ENCODE measurements at regions not wholly inside any gene's neighbourhood (a gene's known extent, or its start where the extent isn't known, plus 50 kb on each side); places are given as distances from the start of the nearest gene placed in this dataset.

DNA sequence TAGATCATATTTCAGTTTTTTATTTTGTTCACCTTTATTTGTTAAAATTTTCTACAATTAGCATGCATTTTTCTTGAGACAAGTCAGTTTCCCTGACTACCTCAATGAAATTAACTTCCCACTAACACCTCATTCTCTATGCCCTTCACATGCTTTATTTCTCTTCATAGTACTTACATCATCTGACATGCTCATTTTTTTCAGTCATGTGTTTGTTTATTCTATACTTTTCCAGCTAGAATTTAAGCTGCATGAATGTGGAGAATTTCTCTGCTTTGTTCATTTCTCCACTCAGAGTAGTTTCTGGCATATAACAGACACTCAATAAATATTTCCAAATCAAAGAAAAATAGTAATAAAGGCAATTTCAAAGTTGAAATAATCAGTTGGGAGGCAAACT, 78.9 kb upstream of the SCN7A start:
- Mint-ChIP-seq H3K9me3 (no peaks in the 10 kb centered on the region), H3K4me1 (ENCODE audit: low read depth) (no peaks in the 10 kb centered on the region), H3K4me3 (no peak overlapping the region), H3K36me3 (no peaks in the 10 kb centered on the region), H3K27me3 (no peaks in the 10 kb centered on the region), H3K27ac (no peak overlapping the region)
- DNase-seq = no peak
- POLR2A ChIA-PET = no interaction called here
- CTCF ChIA-PET = interaction anchor here (0.6 kb wide), 1 partner anchor 405 kb away, joined by 3 read pairs; no protein-coding TSS in a partner anchor
- intact Hi-C loops (cut with micrococcal nuclease) = no loop called here

DNA sequence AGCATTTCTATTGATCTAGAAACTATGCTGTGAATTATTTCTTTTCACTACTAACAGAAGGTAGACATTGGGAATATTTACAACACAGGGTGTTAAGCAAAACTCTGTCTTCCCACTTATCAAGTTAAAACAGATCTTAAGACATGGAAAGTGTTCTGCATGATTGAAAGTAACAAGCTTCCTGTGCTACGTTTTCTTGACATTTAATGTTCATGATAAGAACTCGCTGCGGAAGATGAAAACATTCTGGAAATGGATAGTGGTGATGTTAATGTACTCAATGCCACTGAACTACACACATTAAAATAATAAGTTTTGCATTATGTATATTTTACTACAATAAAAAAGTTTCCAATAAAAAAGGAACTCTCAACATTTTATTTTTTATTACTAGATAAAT, 74.4 kb upstream of the SCN7A start:
- intact Hi-C loops (cut with micrococcal nuclease) = no loop called here
- H3K27me3 Mint-ChIP-seq = peaks cover 2% of the 10 kb centered on the region
- CTCF ChIA-PET = interaction anchor here (0.5 to 0.6 kb wide), 2 partner anchors 299 to 1282 kb away, joined by 3 read pairs; no protein-coding TSS in a partner anchor
- POLR2A ChIA-PET = no interaction called here
- DNase-seq = no peak
- no peak overlapping the region for H3K4me3 Mint-ChIP-seq
- H3K9me3 Mint-ChIP-seq = no peaks in the 10 kb centered on the region
- H3K4me1 Mint-ChIP-seq (ENCODE audit: low read depth) = no peaks in the 10 kb centered on the region
- H3K36me3 Mint-ChIP-seq = no peaks in the 10 kb centered on the region
- no peak overlapping the region for H3K27ac Mint-ChIP-seq

DNA sequence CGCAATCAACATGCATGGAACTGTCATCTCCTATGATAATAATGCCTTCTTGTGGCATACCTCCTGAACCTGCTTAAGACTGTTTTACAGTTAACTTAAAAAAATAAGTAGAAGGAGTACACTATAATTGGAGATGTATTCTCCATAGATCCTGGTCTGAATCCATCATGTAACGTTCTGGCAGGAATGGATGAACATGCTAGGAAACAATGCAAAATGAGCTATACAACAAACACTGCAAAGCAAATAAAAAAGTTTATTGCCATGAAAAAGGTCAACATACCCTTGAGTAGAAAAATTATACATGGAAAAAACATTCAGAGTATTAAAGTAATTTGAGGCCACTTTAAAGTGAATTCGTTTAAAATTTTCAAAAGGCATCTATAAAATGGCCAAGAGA, 71.5 kb upstream of the SCN7A start:
- DNase-seq = no peak
- H3K27me3 Mint-ChIP-seq = peaks cover 2% of the 10 kb centered on the region
- H3K27ac Mint-ChIP-seq = no peak overlapping the region
- no peaks in the 10 kb centered on the region for H3K4me1 Mint-ChIP-seq (ENCODE audit: low read depth)
- POLR2A ChIA-PET = no interaction called here
- H3K36me3 Mint-ChIP-seq = no peaks in the 10 kb centered on the region
- intact Hi-C loops (cut with micrococcal nuclease) = no loop called here
- H3K4me3 Mint-ChIP-seq = no peak overlapping the region
- CTCF ChIA-PET = no interaction called here
- no peaks in the 10 kb centered on the region for H3K9me3 Mint-ChIP-seq

DNA sequence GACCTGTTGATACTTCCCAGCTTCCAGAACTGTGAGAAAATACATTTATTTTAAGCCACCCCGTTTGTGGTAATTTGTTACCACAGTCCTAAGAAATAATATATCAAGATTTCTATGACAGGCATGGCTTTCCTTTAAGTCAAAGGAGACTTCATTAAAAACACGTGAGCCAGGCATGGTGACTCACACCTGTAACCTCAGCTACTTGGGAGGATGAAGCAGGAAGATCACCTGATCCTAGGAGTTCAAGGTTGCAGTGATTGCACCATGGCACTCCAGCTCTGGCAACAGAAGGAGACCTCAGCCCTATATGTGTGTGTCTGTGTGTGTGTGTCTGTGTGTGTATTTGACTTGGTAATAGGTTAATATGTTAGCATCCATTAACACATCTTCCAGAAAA, 69.8 kb upstream of the SCN7A start:
- Mint-ChIP-seq H3K4me1 (ENCODE audit: low read depth) (no peaks in the 10 kb centered on the region), H3K36me3 (no peaks in the 10 kb centered on the region), H3K9me3 (no peaks in the 10 kb centered on the region), H3K4me3 (no peak overlapping the region), H3K27me3 (peaks cover 2% of the 10 kb centered on the region), H3K27ac (no peak overlapping the region)
- intact Hi-C loops (cut with micrococcal nuclease) = no loop called here
- DNase-seq = no peak
- ChIA-PET POLR2A (no interaction called here), CTCF (no interaction called here)

DNA sequence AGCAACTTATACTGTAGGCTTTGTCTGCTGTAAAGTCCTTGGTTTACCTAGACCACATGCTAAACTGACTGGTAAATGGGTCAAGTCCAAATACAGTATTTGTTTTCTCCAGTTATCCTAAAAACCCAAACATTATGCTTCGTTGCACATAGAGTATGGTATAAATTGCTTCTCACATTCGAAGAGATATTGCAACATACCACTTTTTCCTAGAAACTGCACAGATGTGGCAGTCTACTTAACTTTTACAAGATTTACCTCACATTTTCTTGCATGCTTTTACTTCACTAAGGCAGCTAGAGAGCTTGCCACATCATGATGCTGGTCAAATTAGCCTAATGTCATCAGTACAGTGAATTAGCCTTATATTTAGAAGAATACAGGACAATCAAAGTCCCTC, 66.0 kb upstream of the SCN7A start:
- ChIA-PET POLR2A (no interaction called here), CTCF (no interaction called here)
- Mint-ChIP-seq H3K4me3 (no peak overlapping the region), H3K9me3 (no peaks in the 10 kb centered on the region), H3K27me3 (peaks cover 2% of the 10 kb centered on the region), H3K27ac (no peak overlapping the region), H3K36me3 (no peaks in the 10 kb centered on the region), H3K4me1 (ENCODE audit: low read depth) (no peaks in the 10 kb centered on the region)
- intact Hi-C loops (cut with micrococcal nuclease) = no loop called here
- no peak for DNase-seq

DNA sequence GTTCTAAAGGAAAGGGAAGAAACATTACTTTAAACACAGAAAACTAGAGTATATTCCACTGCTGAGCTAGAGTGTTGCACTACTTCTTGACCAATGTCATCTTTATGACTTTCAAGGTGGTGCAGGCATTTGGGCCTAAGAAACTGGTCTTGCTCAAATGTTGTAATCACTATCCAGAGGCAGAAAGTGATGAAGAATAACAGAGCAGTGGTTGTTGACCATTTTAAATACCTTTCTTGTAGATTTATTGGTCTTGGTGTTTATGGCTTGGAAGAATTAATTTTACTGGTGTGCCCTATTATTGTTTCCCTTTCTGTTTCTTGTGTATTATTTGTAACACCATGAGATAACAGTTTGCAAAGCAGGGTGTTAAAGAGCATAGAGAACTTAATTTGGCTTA, 56.9 kb upstream of the SCN7A start:
- H3K4me1 Mint-ChIP-seq (ENCODE audit: low read depth) = no peaks in the 10 kb centered on the region
- no peak overlapping the region for H3K4me3 Mint-ChIP-seq
- H3K27me3 Mint-ChIP-seq = peaks cover 1% of the 10 kb centered on the region
- no peak overlapping the region for H3K27ac Mint-ChIP-seq
- POLR2A ChIA-PET = no interaction called here
- intact Hi-C loops (cut with micrococcal nuclease) = no loop called here
- DNase-seq = no peak
- CTCF ChIA-PET = no interaction called here
- H3K36me3 Mint-ChIP-seq = no peaks in the 10 kb centered on the region
- H3K9me3 Mint-ChIP-seq = no peaks in the 10 kb centered on the region

DNA sequence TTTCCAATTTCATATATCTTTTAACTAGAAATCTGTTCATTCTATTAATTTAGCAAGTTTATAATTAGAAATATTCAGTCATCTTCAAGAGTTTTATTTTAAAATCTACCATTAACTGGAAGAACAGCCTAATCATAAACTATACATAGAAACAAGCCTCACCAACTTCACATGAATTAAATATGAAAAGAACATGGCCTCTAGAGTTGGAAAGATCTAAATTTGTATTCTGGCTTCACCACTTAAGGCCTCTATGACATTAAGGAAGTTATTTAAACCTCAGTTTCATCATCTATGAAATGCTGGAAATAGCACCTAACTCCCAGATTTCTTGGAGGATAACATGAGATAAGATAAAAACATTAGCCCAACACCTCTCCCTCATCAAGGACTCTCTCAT, 51.4 kb upstream of the SCN7A start:
- no peaks in the 10 kb centered on the region for H3K9me3 Mint-ChIP-seq

More for the DNA sequence above, 51.4 kb upstream of the SCN7A start:
- H3K4me1 Mint-ChIP-seq (ENCODE audit: low read depth) = no peaks in the 10 kb centered on the region
- ChIA-PET POLR2A (no interaction called here), CTCF (no interaction called here)
- H3K36me3 Mint-ChIP-seq = no peaks in the 10 kb centered on the region
- intact Hi-C loops (cut with micrococcal nuclease) = no loop called here
- no peak for DNase-seq
- peaks cover 1% of the 10 kb centered on the region for H3K27me3 Mint-ChIP-seq
- H3K27ac Mint-ChIP-seq = no peak overlapping the region
- H3K4me3 Mint-ChIP-seq = no peak overlapping the region
